ENCODE measurements at regions not wholly inside any gene's neighbourhood (a gene's known extent, or its start where the extent isn't known, plus 50 kb on each side); places are given as distances from the start of the nearest gene placed in this dataset.

DNA sequence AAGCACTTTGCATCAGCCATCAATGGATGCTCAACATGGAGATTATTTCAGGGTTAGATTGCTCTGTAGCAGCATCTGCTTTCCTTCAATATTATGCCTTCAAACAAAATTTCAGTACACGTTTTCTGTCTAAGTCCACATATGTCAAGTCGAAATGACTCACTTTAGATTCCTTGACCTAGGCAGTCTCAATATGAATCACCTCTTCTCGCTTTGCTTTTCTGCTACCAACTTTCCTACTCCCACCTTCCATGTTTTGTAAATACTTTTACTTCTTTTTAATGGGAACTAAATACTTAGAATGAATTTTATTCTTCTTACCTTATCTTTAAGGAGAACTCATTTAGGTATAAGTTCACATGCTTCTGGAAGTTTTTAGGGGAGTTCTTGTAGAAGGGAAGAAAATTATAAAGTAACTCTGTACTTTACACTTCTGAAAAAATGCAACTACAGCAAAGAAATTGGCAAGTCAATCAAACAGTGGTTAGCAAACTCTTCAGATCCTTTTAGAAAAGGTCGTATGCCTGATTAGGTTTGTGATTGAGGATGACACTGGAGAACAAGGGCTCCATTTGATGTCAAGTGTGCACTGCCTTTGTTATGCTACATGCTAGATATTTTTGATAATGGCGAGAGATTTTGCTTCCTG is 478.5 kb upstream of the SMARCA2 start (continued):
- TF ChIP-seq, protein P1, sequence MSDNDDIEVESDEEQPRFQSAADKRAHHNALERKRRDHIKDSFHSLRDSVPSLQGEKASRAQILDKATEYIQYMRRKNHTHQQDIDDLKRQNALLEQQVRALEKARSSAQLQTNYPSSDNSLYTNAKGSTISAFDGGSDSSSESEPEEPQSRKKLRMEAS (IDR thresholded peaks at IDR 0.05) = no peak
- no peak for TF ChIP-seq RAD21 (IDR thresholded peaks at IDR 0.05)
- no peak for TF ChIP-seq RXRA (IDR thresholded peaks at IDR 0.05)
- TF ChIP-seq HNF4A (conservative IDR thresholded peaks at IDR 0.05) = no peak
- TF ChIP-seq SP1 (IDR thresholded peaks at IDR 0.05) = no peak

DNA sequence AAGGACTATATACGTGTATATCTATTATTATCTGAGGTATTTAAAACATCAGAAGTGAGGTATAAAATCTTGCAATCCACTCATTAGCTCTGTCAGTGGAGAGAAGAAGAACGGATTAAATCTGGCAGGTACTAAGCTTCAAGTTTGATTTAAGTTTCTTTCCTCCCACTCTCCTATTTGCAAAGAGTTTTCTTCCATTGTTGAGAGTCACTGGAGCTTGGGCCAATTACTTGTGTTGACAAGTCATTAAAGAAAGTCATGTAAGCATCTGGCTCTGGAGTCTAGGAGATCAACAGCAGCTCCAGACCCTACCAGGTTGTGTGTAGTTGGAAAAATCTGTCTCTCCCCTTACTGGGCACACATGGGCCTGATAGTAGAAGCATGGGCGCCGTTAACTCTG is 476.8 kb upstream of the SMARCA2 start:
- Histone ChIP-seq H3K9ac (ENCODE audit: low read depth in 1 of 2, low read length in 2 of 2) (no peak overlapping the region), H3K4me1 (ENCODE audit: control insufficient read depth in 4 of 4, insufficient read depth in 4 of 4, low read length in 3 of 4) (no peaks in the 10 kb centered on the region), H3K36me3 (ENCODE audit: control insufficient read depth in 4 of 4, insufficient read depth in 3 of 4, low read depth in 1 of 4, low read length in 3 of 4) (no peaks in the 10 kb centered on the region), H3K9me3 (ENCODE audit: control insufficient read depth in 4 of 4, low read length in 3 of 4) (no peaks in the 10 kb centered on the region), H3K27me3 (ENCODE audit: control insufficient read depth in 4 of 4, insufficient read depth in 4 of 4, low read length in 3 of 4) (peaks cover 0 to 10% (median 0%) of the 10 kb centered on the region in 4 donors), H3K4me3 (ENCODE audit: low read depth in 1 of 3, low read length in 3 of 3) (no peak overlapping the region), H3K27ac (ENCODE audit: low read depth in 1 of 2, low read length in 2 of 2) (no peak overlapping the region)
- TF ChIP-seq TAF1 (conservative IDR thresholded peaks at IDR 0.05) (no peak), EGR1 (IDR thresholded peaks at IDR 0.05; ENCODE audit: low read depth in 2 of 2) (no peak), SP1 (IDR thresholded peaks at IDR 0.05) (no peak), FOXA2 (IDR thresholded peaks at IDR 0.05) (no peak), HNF4G (IDR thresholded peaks at IDR 0.05) (no peak), HNF4A (conservative IDR thresholded peaks at IDR 0.05) (no peak)
- TF ChIP-seq, protein P2, sequence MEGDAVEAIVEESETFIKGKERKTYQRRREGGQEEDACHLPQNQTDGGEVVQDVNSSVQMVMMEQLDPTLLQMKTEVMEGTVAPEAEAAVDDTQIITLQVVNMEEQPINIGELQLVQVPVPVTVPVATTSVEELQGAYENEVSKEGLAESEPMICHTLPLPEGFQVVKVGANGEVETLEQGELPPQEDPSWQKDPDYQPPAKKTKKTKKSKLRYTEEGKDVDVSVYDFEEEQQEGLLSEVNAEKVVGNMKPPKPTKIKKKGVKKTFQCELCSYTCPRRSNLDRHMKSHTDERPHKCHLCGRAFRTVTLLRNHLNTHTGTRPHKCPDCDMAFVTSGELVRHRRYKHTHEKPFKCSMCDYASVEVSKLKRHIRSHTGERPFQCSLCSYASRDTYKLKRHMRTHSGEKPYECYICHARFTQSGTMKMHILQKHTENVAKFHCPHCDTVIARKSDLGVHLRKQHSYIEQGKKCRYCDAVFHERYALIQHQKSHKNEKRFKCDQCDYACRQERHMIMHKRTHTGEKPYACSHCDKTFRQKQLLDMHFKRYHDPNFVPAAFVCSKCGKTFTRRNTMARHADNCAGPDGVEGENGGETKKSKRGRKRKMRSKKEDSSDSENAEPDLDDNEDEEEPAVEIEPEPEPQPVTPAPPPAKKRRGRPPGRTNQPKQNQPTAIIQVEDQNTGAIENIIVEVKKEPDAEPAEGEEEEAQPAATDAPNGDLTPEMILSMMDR (IDR thresholded peaks at IDR 0.05; ENCODE audit: low read depth, low read length, missing input control) = no peak
- TF ChIP-seq, protein P3, sequence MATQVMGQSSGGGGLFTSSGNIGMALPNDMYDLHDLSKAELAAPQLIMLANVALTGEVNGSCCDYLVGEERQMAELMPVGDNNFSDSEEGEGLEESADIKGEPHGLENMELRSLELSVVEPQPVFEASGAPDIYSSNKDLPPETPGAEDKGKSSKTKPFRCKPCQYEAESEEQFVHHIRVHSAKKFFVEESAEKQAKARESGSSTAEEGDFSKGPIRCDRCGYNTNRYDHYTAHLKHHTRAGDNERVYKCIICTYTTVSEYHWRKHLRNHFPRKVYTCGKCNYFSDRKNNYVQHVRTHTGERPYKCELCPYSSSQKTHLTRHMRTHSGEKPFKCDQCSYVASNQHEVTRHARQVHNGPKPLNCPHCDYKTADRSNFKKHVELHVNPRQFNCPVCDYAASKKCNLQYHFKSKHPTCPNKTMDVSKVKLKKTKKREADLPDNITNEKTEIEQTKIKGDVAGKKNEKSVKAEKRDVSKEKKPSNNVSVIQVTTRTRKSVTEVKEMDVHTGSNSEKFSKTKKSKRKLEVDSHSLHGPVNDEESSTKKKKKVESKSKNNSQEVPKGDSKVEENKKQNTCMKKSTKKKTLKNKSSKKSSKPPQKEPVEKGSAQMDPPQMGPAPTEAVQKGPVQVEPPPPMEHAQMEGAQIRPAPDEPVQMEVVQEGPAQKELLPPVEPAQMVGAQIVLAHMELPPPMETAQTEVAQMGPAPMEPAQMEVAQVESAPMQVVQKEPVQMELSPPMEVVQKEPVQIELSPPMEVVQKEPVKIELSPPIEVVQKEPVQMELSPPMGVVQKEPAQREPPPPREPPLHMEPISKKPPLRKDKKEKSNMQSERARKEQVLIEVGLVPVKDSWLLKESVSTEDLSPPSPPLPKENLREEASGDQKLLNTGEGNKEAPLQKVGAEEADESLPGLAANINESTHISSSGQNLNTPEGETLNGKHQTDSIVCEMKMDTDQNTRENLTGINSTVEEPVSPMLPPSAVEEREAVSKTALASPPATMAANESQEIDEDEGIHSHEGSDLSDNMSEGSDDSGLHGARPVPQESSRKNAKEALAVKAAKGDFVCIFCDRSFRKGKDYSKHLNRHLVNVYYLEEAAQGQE (IDR thresholded peaks at IDR 0.05) = no peak
- 70% methylated on average over 4 of the region's 4 CpGs for WGBS
- DNase-seq (ENCODE audit: low spot score) = no peak

DNA sequence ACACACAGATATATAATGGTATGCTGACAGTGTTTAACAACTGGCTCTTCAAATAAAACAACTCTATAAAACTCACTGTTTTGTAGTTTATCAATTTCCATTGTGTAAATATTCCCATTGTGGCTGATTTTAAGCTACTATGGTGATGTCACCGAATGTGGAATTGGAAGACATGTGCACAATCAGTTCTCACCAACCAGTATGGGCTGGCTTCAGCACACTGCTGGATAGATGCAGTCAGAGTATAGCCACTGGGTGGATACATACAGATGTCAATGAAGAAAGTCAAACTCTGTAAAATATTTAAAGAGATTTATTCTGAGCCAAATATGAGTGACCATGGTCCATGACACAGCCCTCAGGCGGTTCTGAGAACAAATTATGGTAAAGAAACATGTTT is 475.9 kb upstream of the SMARCA2 start:
- DNase-seq (ENCODE audit: low spot score) = no peak
- no peaks in the 10 kb centered on the region for H3K4me1 ChIP-seq (ENCODE audit: control insufficient read depth in 4 of 4, insufficient read depth in 4 of 4, low read length in 3 of 4)
- WGBS = 67% methylated on average over 2 of the region's 2 CpGs
- no peaks in the 10 kb centered on the region for H3K9me3 ChIP-seq (ENCODE audit: control insufficient read depth in 4 of 4, low read length in 3 of 4)
- no peak overlapping the region for H3K4me3 ChIP-seq (ENCODE audit: low read depth in 1 of 3, low read length in 3 of 3)
- no peaks in the 10 kb centered on the region for H3K36me3 ChIP-seq (ENCODE audit: control insufficient read depth in 4 of 4, insufficient read depth in 3 of 4, low read depth in 1 of 4, low read length in 3 of 4)
- H3K27me3 ChIP-seq (ENCODE audit: control insufficient read depth in 4 of 4, insufficient read depth in 4 of 4, low read length in 3 of 4) = peaks cover 0 to 10% (median 0%) of the 10 kb centered on the region in 4 donors
- H3K9ac ChIP-seq (ENCODE audit: low read depth in 1 of 2, low read length in 2 of 2) = no peak overlapping the region
- H3K27ac ChIP-seq (ENCODE audit: low read depth in 1 of 2, low read length in 2 of 2) = no peak overlapping the region
- TF ChIP-seq, protein P4, sequence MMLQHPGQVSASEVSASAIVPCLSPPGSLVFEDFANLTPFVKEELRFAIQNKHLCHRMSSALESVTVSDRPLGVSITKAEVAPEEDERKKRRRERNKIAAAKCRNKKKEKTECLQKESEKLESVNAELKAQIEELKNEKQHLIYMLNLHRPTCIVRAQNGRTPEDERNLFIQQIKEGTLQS (IDR thresholded peaks at IDR 0.05) = no peak
- TF ChIP-seq NR2F2 (IDR thresholded peaks at IDR 0.05) (no peak), TAF1 (conservative IDR thresholded peaks at IDR 0.05) (no peak), FOXA1 (IDR thresholded peaks at IDR 0.05) (no peak), EGR1 (IDR thresholded peaks at IDR 0.05; ENCODE audit: low read depth in 2 of 2) (no peak), SP1 (IDR thresholded peaks at IDR 0.05) (no peak), RAD21 (IDR thresholded peaks at IDR 0.05) (no peak), RXRA (IDR thresholded peaks at IDR 0.05) (no peak), HNF4A (conservative IDR thresholded peaks at IDR 0.05) (no peak), HNF4G (IDR thresholded peaks at IDR 0.05) (no peak), FOXA2 (IDR thresholded peaks at IDR 0.05) (no peak), GABPA (IDR thresholded peaks at IDR 0.05 in 1 of 2, conservative IDR thresholded peaks at IDR 0.05 in 1 of 2) (no peak)
- TF ChIP-seq, protein P5, sequence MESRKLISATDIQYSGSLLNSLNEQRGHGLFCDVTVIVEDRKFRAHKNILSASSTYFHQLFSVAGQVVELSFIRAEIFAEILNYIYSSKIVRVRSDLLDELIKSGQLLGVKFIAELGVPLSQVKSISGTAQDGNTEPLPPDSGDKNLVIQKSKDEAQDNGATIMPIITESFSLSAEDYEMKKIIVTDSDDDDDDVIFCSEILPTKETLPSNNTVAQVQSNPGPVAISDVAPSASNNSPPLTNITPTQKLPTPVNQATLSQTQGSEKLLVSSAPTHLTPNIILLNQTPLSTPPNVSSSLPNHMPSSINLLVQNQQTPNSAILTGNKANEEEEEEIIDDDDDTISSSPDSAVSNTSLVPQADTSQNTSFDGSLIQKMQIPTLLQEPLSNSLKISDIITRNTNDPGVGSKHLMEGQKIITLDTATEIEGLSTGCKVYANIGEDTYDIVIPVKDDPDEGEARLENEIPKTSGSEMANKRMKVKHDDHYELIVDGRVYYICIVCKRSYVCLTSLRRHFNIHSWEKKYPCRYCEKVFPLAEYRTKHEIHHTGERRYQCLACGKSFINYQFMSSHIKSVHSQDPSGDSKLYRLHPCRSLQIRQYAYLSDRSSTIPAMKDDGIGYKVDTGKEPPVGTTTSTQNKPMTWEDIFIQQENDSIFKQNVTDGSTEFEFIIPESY (IDR thresholded peaks at IDR 0.05) = no peak
- TF ChIP-seq, protein P1 (IDR thresholded peaks at IDR 0.05) = no peak

Data from liver (tissue), 8 donors.